ENCODE measurements at regions not wholly inside any gene's neighbourhood (a gene's known extent, or its start where the extent isn't known, plus 50 kb on each side); places are given as distances from the start of the nearest gene placed in this dataset.

GRCh38 chr4:36587909-36588472 lies 306.6 kb downstream of the DTHD1 start:
- no peak for TF ChIP-seq CTCF (IDR thresholded peaks at IDR 0.05)
- TF ChIP-seq ZFX (IDR thresholded peaks at IDR 0.05; ENCODE audit: borderline replicate concordance), result no peak
